T-helper 2 cell treated with Interferon-gamma antibody and Interleukin-4, amounts not matched to agents 5 μg/mL and 100 μg/mL, for 36 hours (primary cell): ENCODE measurements at regions not wholly inside any gene's neighbourhood (a gene's known extent, or its start where the extent isn't known, plus 50 kb on each side); places are given as distances from the start of the nearest gene placed in this dataset.

ENCODE experiments used
- DNase-seq: peaks from one replicate; pipeline ENCODE4 v3.0.0; 2021; ENCODE audit warnings: low spot score
- H3K27ac Mint-ChIP-seq: one replicate; pipeline ENCODE4 v1.8.0; 2021; ENCODE audit warnings: mild to moderate bottlenecking, mixed read lengths
- H3K27me3 Mint-ChIP-seq: one replicate; pipeline ENCODE4 v1.8.0; 2021; ENCODE audit warnings: low read depth, mixed read lengths
- H3K36me3 Mint-ChIP-seq: one replicate; pipeline ENCODE4 v1.8.0; 2021; ENCODE audit warnings: low read depth, mixed read lengths
- H3K4me1 Mint-ChIP-seq: one replicate; pipeline ENCODE4 v1.8.0; 2021; ENCODE audit warnings: low read depth, mixed read lengths
- H3K4me3 Mint-ChIP-seq: one replicate; pipeline ENCODE4 v1.8.0; 2022; ENCODE audit warnings: mild to moderate bottlenecking, moderate library complexity, mixed read lengths
- H3K9me3 Mint-ChIP-seq: one replicate; pipeline ENCODE4 v1.8.0; 2021; ENCODE audit warnings: mixed read lengths

DNA sequence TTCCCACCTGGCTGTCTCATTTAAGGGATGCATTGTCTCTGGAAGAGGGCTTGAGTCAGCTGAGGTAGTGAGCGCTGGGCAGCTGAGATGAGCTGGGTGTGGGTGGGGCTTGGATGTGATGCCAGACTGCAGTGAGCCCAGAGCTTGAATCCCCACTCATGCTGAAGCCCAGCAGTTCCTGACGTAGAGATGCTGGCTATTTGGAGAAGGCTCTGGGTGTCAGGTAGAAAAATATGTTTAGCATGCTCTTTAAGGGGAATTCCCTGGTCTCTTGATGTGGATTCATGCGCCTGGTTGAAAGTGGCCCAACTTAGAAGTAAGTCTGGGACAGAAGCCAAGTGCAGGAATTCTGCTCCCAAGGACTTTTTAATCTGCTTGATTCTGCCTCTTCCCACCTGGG is 241.5 kb upstream of the IGFBP3 start:
- Mint-ChIP-seq H3K27ac (no peak overlapping the region), H3K27me3 (no peaks in the 10 kb centered on the region), H3K4me3 (no peak overlapping the region), H3K9me3 (no peaks in the 10 kb centered on the region), H3K4me1 (no peaks in the 10 kb centered on the region), H3K36me3 (no peaks in the 10 kb centered on the region)
- DNase-seq, result no peak

DNA sequence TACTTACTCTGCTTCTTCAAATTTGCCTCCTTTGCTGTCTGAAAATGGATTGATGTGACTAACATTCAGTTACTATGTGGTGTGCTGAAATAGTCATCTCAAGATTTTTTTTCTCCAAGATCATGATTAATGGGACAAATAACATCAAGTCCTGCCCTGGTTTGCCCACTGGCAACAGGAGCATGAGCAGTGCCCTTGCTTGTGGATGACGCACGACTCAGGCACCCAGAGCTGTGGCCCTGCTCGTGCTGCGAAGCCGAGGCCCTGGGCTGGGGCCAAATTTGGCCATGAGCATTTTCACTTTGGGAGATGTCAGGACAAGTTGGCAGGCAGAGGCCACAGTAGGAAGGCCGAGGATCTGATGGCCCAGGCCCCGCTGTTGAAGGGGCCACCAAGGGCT is 239.8 kb upstream of the IGFBP3 start:
- Mint-ChIP-seq H3K9me3 (no peaks in the 10 kb centered on the region), H3K36me3 (no peaks in the 10 kb centered on the region), H3K4me3 (no peak overlapping the region), H3K27ac (no peak overlapping the region), H3K27me3 (no peaks in the 10 kb centered on the region), H3K4me1 (no peaks in the 10 kb centered on the region)
- no peak for DNase-seq

DNA sequence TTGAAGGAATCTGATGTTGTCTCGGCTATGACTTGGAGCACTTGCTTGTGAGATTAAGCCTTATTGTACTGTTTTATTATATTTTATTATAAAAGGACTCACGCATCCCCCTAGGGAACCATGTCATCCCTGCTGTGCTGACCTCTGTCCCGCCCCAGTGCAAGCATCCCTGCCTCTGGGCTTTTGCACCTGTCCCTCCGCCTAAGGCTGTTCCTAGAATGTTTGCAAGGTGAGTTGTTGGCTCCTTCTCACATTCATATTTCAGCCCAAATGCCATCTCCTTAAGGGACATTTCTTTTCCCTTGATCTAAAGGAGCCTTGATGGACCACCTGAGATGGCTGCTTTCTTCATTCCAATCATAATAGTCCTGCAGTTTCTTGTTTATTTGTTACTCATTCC is 236.9 kb upstream of the IGFBP3 start:
- Mint-ChIP-seq H3K36me3 (no peaks in the 10 kb centered on the region), H3K27me3 (no peaks in the 10 kb centered on the region), H3K4me3 (no peak overlapping the region), H3K4me1 (no peaks in the 10 kb centered on the region), H3K27ac (no peak overlapping the region), H3K9me3 (no peaks in the 10 kb centered on the region)
- DNase-seq, result no peak

DNA sequence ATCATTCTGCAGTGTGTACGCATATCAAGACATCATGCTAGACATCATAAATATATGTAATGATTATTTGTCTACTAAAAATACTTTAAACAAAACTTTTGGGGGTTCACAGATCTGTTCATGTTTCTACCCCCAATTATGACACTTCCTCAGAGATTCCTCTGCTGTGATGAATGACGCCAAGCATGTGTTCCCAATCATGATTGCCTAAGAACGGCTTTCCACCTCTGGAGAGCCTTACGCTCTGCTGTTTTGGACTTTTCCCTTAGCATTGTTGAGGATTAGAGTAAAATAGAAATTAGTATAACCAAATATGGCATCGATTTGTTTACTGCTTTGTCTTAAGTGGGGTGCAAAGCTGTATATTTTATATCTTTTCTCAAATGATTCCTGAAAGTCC is 236.3 kb upstream of the IGFBP3 start:
- H3K9me3 Mint-ChIP-seq, result no peaks in the 10 kb centered on the region
- H3K36me3 Mint-ChIP-seq, result no peaks in the 10 kb centered on the region
- no peak overlapping the region for H3K4me3 Mint-ChIP-seq
- no peak for DNase-seq
- no peaks in the 10 kb centered on the region for H3K27me3 Mint-ChIP-seq
- no peak overlapping the region for H3K27ac Mint-ChIP-seq
- H3K4me1 Mint-ChIP-seq, result no peaks in the 10 kb centered on the region

DNA sequence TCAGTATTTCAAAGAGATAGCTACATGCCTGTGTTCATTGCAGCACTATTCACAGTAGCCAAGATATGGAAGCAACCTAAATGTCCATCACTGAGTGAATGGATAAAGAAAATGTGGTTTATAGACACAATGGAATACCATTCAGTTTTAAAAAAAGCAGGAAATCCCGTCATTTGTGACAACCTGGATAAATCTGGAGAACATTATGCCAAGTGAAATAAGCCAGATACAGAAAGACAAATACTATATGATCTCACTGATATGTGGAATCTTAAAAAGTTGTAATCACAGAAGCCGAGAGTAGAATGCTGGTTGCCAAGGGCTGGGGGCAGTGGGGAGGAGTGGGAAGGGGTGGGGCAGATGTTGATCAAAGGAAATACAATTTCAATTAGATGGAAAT is 235.8 kb upstream of the IGFBP3 start:
- no peaks in the 10 kb centered on the region for H3K4me1 Mint-ChIP-seq
- H3K4me3 Mint-ChIP-seq, result no peak overlapping the region
- DNase-seq, result no peak
- H3K9me3 Mint-ChIP-seq, result no peaks in the 10 kb centered on the region
- H3K27ac Mint-ChIP-seq, result no peak overlapping the region
- H3K27me3 Mint-ChIP-seq, result no peaks in the 10 kb centered on the region
- H3K36me3 Mint-ChIP-seq, result no peaks in the 10 kb centered on the region

DNA sequence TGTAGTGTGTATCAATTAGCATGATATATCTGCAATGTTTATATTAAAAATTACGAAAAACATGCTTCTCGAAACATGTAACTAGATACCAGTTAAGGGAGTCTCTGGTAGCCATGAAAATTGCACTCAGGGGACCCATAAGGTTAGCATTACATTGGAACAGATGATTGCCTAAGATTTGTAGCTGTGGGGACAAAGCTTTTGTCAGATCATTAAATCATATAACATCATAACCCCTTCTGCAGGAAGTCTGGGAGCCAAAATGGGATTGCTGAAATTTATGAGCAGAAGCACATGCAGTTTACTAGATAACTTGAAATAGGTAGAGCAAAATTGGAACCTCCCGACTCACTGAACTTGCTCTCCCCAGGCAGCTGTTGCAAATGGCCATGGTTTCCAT is 235.0 kb upstream of the IGFBP3 start:
- Mint-ChIP-seq H3K27me3 (no peaks in the 10 kb centered on the region), H3K27ac (no peak overlapping the region), H3K4me1 (no peaks in the 10 kb centered on the region), H3K9me3 (no peaks in the 10 kb centered on the region), H3K4me3 (no peak overlapping the region), H3K36me3 (no peaks in the 10 kb centered on the region)
- no peak for DNase-seq

DNA sequence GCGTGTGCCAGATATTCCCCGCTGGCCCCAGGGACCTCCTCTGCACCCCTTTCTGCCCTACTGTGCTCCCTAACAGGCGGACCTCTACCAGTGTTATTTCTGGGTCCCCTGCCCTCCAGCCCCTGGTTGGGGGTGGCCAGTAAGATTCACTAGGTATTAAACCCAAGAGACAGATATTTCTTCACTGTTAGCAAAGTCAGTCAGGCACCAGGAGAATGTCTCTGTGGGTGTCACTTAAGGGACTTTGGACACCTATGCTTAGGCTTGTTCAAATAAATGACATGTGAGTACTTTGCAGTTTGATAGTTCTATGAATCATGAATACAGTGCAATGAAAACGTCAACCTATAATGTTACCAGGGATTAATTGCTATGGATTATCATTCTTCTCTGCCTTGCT is 234.3 kb upstream of the IGFBP3 start:
- Mint-ChIP-seq H3K27ac (no peak overlapping the region), H3K36me3 (no peaks in the 10 kb centered on the region), H3K4me3 (no peak overlapping the region), H3K4me1 (no peaks in the 10 kb centered on the region), H3K9me3 (no peaks in the 10 kb centered on the region), H3K27me3 (no peaks in the 10 kb centered on the region)
- DNase-seq, result no peak

DNA sequence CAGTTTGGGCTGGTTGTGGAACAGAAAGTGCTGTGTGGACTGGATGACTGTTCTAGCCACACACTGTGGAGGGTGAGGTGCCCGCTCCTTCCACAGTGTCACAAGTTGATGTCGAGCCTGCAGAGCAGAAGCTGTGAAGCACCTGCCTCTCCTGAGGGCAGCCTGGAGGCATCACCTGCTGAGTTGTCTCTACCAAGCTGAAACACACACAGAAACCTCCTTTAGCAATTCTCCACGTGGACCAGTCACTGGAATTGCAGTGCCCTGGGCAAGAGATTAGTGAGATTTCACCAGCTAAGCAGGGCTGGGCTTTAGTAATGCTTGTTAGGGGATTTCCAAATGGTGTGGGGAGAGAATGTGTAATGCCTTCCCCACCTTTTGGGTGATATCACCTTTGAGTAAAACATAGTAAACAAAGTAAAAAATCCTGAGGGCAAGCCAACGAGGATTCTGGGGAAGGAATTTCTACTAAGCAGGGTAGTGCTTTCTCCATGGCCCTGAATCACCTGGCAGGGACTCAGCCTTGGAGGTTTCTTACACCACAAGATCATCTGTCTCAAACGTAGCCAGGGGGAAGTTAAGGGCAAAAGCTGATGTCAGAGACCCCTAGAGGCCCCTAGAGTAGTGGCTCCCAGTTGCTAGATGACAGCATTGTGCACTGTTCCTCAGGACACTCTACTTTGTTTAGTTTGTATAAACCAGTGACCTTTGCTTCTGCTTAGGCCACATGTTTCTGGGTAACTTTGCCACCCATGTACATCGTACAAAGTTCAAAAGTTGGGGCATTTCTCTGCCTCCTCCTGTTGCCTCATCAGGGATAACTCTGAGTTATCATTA is 233.1 kb upstream of the IGFBP3 start:
- Mint-ChIP-seq H3K4me1 (no peaks in the 10 kb centered on the region), H3K4me3 (no peak overlapping the region), H3K27ac (no peak overlapping the region), H3K9me3 (no peaks in the 10 kb centered on the region), H3K36me3 (no peaks in the 10 kb centered on the region), H3K27me3 (no peaks in the 10 kb centered on the region)
- no peak for DNase-seq

DNA sequence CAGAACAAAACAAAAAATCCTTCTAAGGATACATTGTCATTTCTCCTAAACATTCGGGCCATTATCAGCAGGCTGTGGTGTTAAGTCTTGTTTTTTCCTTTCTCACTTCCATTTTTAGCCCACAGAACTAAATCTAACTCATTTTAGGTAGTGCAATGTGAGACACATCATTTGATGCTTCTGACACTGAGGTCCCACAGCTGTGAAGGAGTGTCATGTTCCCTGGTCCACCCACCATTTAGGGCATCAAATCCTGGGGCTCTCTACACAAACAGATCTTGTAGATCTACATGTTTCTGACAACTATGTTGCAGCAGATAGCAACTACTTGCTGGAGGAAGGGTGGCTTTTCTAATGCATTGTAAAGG is 232.5 kb upstream of the IGFBP3 start:
- H3K27ac Mint-ChIP-seq, result no peak overlapping the region
- H3K4me3 Mint-ChIP-seq, result no peak overlapping the region
- H3K4me1 Mint-ChIP-seq, result no peaks in the 10 kb centered on the region

DNA sequence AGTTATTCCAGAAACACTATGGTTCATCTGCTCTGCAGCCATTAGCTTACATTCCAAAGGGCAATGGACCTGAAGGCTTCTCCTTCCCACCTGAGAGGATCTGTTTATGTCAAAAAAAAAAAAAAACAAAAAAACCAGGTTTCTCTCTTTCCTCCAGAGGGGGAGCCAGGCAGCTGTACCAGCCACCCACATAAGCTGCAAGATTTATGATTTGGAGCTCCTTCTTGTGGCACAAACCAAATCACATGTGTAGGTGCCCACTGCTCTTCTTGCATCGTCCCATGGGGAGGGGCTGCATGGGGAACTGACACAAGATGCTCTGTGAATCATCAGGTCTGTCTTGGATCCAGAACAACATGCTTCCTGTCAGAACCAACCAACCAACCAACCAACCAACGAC is 231.6 kb upstream of the IGFBP3 start:
- Mint-ChIP-seq H3K27me3 (no peaks in the 10 kb centered on the region), H3K4me1 (no peaks in the 10 kb centered on the region), H3K27ac (no peak overlapping the region), H3K9me3 (no peaks in the 10 kb centered on the region), H3K4me3 (no peak overlapping the region), H3K36me3 (no peaks in the 10 kb centered on the region)
- no peak for DNase-seq

More for the DNA sequence above, 232.5 kb upstream of the IGFBP3 start:
- no peaks in the 10 kb centered on the region for H3K9me3 Mint-ChIP-seq
- DNase-seq, result no peak
- no peaks in the 10 kb centered on the region for H3K36me3 Mint-ChIP-seq
- H3K27me3 Mint-ChIP-seq, result no peaks in the 10 kb centered on the region

DNA sequence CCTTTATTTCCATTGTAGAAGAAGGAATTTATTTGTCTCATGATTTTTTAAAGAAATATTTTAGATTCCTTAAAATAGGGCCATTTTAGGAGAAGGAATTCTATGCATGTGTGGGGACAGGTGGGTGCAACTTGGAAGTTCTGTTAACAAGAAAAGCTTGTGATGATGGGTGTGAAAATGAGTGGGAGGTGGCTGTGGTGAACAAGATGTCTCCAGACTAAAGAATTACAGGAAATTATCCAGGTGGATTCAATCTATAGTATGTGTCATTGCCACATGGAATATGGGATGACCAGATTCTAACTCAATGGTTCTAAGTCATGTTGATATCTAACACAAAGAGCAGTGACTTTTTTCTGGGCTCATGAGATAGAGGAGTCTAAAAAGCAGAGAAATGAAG is 229.6 kb upstream of the IGFBP3 start:
- DNase-seq, result no peak
- no peak overlapping the region for H3K27ac Mint-ChIP-seq
- H3K4me1 Mint-ChIP-seq, result no peaks in the 10 kb centered on the region

DNA sequence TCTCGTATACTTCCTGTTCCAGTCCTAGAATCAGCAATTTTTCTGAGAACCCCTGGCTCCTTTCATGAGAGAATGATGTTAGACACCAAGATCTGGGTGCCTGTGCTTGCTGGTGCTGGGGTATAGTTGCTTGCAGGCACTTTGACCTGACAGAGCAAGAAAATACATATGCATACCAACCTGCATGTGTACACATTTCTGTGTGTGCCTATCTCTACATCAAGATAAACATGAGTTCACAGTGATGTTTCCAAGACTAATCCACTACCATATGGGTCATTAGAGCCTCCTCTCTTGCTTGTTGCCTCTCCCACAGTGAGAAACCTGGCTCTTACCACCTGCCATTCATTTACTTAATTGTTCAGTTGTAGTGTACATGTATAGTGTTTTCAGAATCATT is 229.1 kb upstream of the IGFBP3 start:
- H3K4me1 Mint-ChIP-seq, result no peaks in the 10 kb centered on the region
- no peak overlapping the region for H3K27ac Mint-ChIP-seq
- no peak overlapping the region for H3K4me3 Mint-ChIP-seq
- H3K9me3 Mint-ChIP-seq, result no peaks in the 10 kb centered on the region
- DNase-seq, result no peak
- H3K36me3 Mint-ChIP-seq, result no peaks in the 10 kb centered on the region
- H3K27me3 Mint-ChIP-seq, result no peaks in the 10 kb centered on the region

More for the DNA sequence above, 229.6 kb upstream of the IGFBP3 start:
- Mint-ChIP-seq H3K36me3 (no peaks in the 10 kb centered on the region), H3K4me3 (no peak overlapping the region), H3K9me3 (no peaks in the 10 kb centered on the region), H3K27me3 (no peaks in the 10 kb centered on the region)

DNA sequence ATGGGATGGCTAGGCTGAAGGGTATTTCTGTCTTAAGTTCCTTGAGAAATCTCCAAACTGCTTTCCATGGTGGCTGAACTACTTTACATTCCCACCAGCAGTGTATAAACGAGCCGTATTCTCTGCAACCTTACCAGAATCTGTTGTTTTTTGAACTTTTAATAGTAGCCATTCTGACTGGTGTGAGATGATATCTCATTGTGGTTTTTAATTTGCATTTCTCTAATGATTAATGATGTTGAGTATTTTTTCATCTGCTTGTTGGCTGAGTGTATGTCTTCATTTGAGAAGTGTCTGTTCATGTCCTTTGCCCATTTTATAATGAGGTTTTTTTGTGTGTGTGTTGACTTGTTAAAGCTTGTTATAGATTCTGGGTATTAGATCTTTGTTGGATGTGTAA is 226.8 kb upstream of the IGFBP3 start:
- Mint-ChIP-seq H3K4me3 (no peak overlapping the region), H3K27ac (no peak overlapping the region), H3K27me3 (no peaks in the 10 kb centered on the region), H3K36me3 (no peaks in the 10 kb centered on the region), H3K9me3 (no peaks in the 10 kb centered on the region), H3K4me1 (no peaks in the 10 kb centered on the region)
- DNase-seq, result no peak

DNA sequence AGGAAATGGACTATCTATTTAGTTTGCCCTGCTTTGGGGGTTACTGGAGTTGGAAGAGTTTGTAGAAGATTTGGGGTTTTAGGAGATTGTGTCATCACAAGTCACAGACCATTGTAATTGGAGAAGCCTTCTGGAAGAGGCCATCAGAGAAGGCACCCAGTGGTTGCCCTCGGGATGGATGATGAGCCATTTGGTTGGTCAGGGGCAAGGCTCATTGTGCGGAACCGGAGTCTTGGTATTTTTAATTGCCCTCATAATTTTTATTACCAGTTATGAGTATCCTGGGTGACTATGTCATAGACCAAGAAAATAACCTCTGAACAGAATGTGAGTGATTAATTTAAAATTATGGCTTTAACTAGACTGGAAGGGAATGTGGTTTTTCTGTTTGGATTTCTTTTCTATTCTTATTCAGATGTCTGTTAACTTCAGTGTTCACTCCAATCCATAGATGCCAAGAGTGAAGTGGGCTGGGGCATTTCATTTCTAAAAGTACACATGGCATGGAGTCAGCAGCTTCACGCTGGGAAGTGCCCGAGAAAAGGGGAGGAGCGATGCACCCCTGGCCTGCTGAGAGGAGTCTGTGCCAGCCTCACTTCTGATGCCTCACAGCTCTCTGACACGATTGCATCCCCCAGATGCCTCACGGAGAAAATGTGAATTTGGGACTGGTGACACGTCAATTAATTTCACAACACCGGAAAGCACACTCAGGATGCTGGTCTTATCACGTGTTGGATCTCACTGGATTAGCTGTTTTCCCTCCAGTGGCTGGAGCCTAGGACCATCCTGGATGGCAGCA is 225.6 kb upstream of the IGFBP3 start:
- Mint-ChIP-seq H3K36me3 (no peaks in the 10 kb centered on the region), H3K4me3 (no peak overlapping the region), H3K9me3 (no peaks in the 10 kb centered on the region), H3K27me3 (no peaks in the 10 kb centered on the region), H3K27ac (no peak overlapping the region), H3K4me1 (no peaks in the 10 kb centered on the region)
- DNase-seq, result no peak
